ENCODE measurements at regions not wholly inside any gene's neighbourhood (a gene's known extent, or its start where the extent isn't known, plus 50 kb on each side); places are given as distances from the start of the nearest gene placed in this dataset.

- Histone ChIP-seq H3K4me1 (no peaks in the 10 kb centered on the region), H3K27me3 (no peaks in the 10 kb centered on the region), H3K4me3 (no peak overlapping the region), H3K9me3 (no peaks in the 10 kb centered on the region), H3K36me3 (replicated peaks in 1 of 2; ENCODE audit: insufficient read depth in 1 of 2, low read depth in 2 of 2) (no peaks in the 10 kb centered on the region), H3K27ac (no peak overlapping the region)
- intact Hi-C loops (cut with DNase I): no loop called here
- WGBS, 2 donors: 41 to 42% methylated on average over 3 of the region's 3 CpGs
- TF ChIP-seq POLR2A (IDR thresholded peaks at IDR 0.05) (no peak), CTCF (IDR thresholded peaks at IDR 0.05) (no peak)
- DNase-seq: no peak
- no peak for ATAC-seq
Observed at GRCh38 chr1:99407018-99407417, 142.7 kb downstream of the PLPPR4 start.

GRCh38 chr1:99424087-99424486, 159.8 kb downstream of the PLPPR4 start:
- WGBS, 2 donors: 54 to 63% methylated on average over 3 of the region's 3 CpGs

GRCh38 chr1:99429754-99430153, 165.5 kb downstream of the PLPPR4 start:
- no peak overlapping the region for H3K27ac ChIP-seq
- 55 to 60% methylated on average over 1 of the region's 1 CpG for WGBS, 2 donors
- no peaks in the 10 kb centered on the region for H3K4me1 ChIP-seq
- no peak for ATAC-seq
- intact Hi-C loops (cut with DNase I): no loop called here
- no peaks in the 10 kb centered on the region for H3K9me3 ChIP-seq
- H3K27me3 ChIP-seq: no peaks in the 10 kb centered on the region
- H3K36me3 ChIP-seq (replicated peaks in 1 of 2; ENCODE audit: insufficient read depth in 1 of 2, low read depth in 2 of 2): no peaks in the 10 kb centered on the region
- DNase-seq: no peak
- H3K4me3 ChIP-seq: no peak overlapping the region
- TF ChIP-seq POLR2A (IDR thresholded peaks at IDR 0.05): no peak
- no peak for TF ChIP-seq CTCF (IDR thresholded peaks at IDR 0.05)

More at GRCh38 chr1:99424087-99424486, 159.8 kb downstream of the PLPPR4 start:
- H3K4me1 ChIP-seq: no peaks in the 10 kb centered on the region
- H3K27ac ChIP-seq: no peak overlapping the region
- ATAC-seq (no peak), DNase-seq (no peak)
- H3K4me3 ChIP-seq: no peak overlapping the region
- no peaks in the 10 kb centered on the region for H3K36me3 ChIP-seq (replicated peaks in 1 of 2; ENCODE audit: insufficient read depth in 1 of 2, low read depth in 2 of 2)
- no peaks in the 10 kb centered on the region for H3K9me3 ChIP-seq
- intact Hi-C loops (cut with DNase I): no loop called here
- no peaks in the 10 kb centered on the region for H3K27me3 ChIP-seq
- no peak for TF ChIP-seq POLR2A (IDR thresholded peaks at IDR 0.05)
- TF ChIP-seq CTCF (IDR thresholded peaks at IDR 0.05): no peak

GRCh38 chr1:99438656-99439230, 174.5 kb downstream of the PLPPR4 start:
- H3K27ac ChIP-seq: no peak overlapping the region
- WGBS, 2 donors: 78% methylated on average over 4 of the region's 4 CpGs
- no peaks in the 10 kb centered on the region for H3K9me3 ChIP-seq
- no peak for DNase-seq
- TF ChIP-seq POLR2A (IDR thresholded peaks at IDR 0.05): no peak
- TF ChIP-seq CTCF (IDR thresholded peaks at IDR 0.05): no peak
- no peak for ATAC-seq
- intact Hi-C loops (cut with DNase I): no loop called here
- no peak overlapping the region for H3K4me3 ChIP-seq
- no peaks in the 10 kb centered on the region for H3K27me3 ChIP-seq
- no peaks in the 10 kb centered on the region for H3K4me1 ChIP-seq
- H3K36me3 ChIP-seq (replicated peaks in 1 of 2; ENCODE audit: insufficient read depth in 1 of 2, low read depth in 2 of 2): no peaks in the 10 kb centered on the region

GRCh38 chr1:99439433-99440075, 175.3 kb downstream of the PLPPR4 start:
- intact Hi-C loops (cut with DNase I): no loop called here
- no peak overlapping the region for H3K27ac ChIP-seq
- ATAC-seq (no peak), DNase-seq (no peak)
- H3K36me3 ChIP-seq (replicated peaks in 1 of 2; ENCODE audit: insufficient read depth in 1 of 2, low read depth in 2 of 2): no peaks in the 10 kb centered on the region
- H3K9me3 ChIP-seq: no peaks in the 10 kb centered on the region
- H3K4me3 ChIP-seq: no peak overlapping the region
- H3K27me3 ChIP-seq: no peaks in the 10 kb centered on the region
- WGBS, 2 donors: 54 to 55% methylated on average over 3 of the region's 3 CpGs
- TF ChIP-seq CTCF (IDR thresholded peaks at IDR 0.05) (no peak), POLR2A (IDR thresholded peaks at IDR 0.05) (no peak)
- no peaks in the 10 kb centered on the region for H3K4me1 ChIP-seq
